HCT116 (cell line): ENCODE measurements at regions not wholly inside any gene's neighbourhood (a gene's known extent, or its start where the extent isn't known, plus 50 kb on each side); places are given as distances from the start of the nearest gene placed in this dataset.

Source experiments
- ATF3 ChIP-seq: IDR thresholded peaks from 2 replicates; pipeline ENCODE4 v1.6.1; 2012
- EZH2 ChIP-seq: fragments of 200-600 bp; sonication (generic); IDR thresholded peaks from 2 replicates; pipeline ENCODE4 v1.6.1; 2017; ENCODE audit warnings: antibody characterized with exemption, mixed run types
- POLR2A ChIP-seq: IDR thresholded peaks from 2 replicates; pipeline ENCODE4 v1.7.0; 2011; ENCODE audit warnings: borderline replicate concordance; ENCODE audit not compliant: insufficient read depth, insufficient read length; ENCODE audit errors: extremely low read depth

GRCh38 chr14:98704441-98704840 lies 567.6 kb downstream of the BCL11B start:
- TF ChIP-seq EZH2: no peak
- TF ChIP-seq ATF3: no peak
- TF ChIP-seq POLR2A: no peak
